Adrenal gland (tissue), 9 donors: ENCODE measurements at regions not wholly inside any gene's neighbourhood (a gene's known extent, or its start where the extent isn't known, plus 50 kb on each side); places are given as distances from the start of the nearest gene placed in this dataset.
"Not testable (repeated sequence)": the region's sequence is repeated elsewhere in the genome, so short reads cannot be mapped to it uniquely, and the experiment has no call there.

Experiments used
- DNase-seq, 7 donors: peaks; one replicate each; pipeline ENCODE4 v3.0.0-alpha.2; 2019 to 2020
- H3K27ac ChIP-seq, 5 donors: fragments of 200-600 bp; sonication (generic) in 4 of 5; 1 replicate in 3 of 5; 2 replicates in 2 of 5; pipeline versions ENCODE4 v1.5.1 to v1.8.0; 2016 to 2020; ENCODE audit warnings: mild to moderate bottlenecking in 1 of 5
- H3K27me3 ChIP-seq: fragments of 200-600 bp; 2 replicates; pipeline ENCODE4 v1.8.0; 2021
- H3K36me3 ChIP-seq, 2 donors: fragments of 200-600 bp; replicated peaks in 1 of 2; 1 replicate in 1 of 2; 2 replicates in 1 of 2; pipeline versions ENCODE4 v1.5.1 to v1.8.0; 2018 to 2022
- H3K4me1 ChIP-seq, 2 donors: fragments of 200-600 bp; replicated peaks in 1 of 2; 1 replicate in 1 of 2; 2 replicates in 1 of 2; pipeline versions ENCODE4 v1.5.1 to v1.8.0; 2018 to 2021
- H3K4me3 ChIP-seq, 4 donors: fragments of 200-600 bp; sonication (generic) in 3 of 4; one replicate each; pipeline ENCODE4 v1.5.1; 2016 to 2018
- H3K9me3 ChIP-seq, 3 donors: fragments of 200-600 bp; sonication (generic) in 1 of 3; replicated peaks in 1 of 3; 1 replicate in 2 of 3; 2 replicates in 1 of 3; pipeline versions ENCODE4 v1.5.1 to v1.8.0; 2016 to 2021
- CTCF ChIP-seq, 6 experiments: fragments of 450-650 bp in 4 of 6; fragments of 200-600 bp in 2 of 6; sonication (generic) in 1 of 6; IDR thresholded peaks; 1 replicate in 5 of 6; 2 replicates in 1 of 6; pipeline versions ENCODE4 v1.5.1 to v1.8.0; 2016 to 2021; ENCODE audit warnings: antibody characterized with exemption in 6 of 6, mild to moderate bottlenecking in 2 of 6, moderate library complexity in 1 of 6
- POLR2A ChIP-seq, 2 donors: fragments of 450-650 bp; IDR thresholded peaks; one replicate each; pipeline ENCODE4 v1.6.1; 2017; ENCODE audit warnings: antibody characterized with exemption in 2 of 2, mild to moderate bottlenecking in 2 of 2, moderate library complexity in 1 of 2
- WGBS, 4 donors: extraction: QIAGEN DNeasy Blood & Tissue Kit in 2 of 4; methylation state at CpG; one replicate each; pipeline versions ENCODE4 v1.1.5 to v1.1.7; 2013 to 2017; 5-methylcytosine and 5-hydroxymethylcytosine counted together
- intact Hi-C, 2 donors: fragments of 100-400 bp; cut with DNase I; formaldehyde crosslinking; loops; one replicate each; pipeline versions ENCODE4 v1.14.1 to v1.15.0; 2022 to 2023
- donor health status: healthy with polysubstance abuse.
- donor health status: Bipolar disorder and iron deficiency.
- donor health status: DM: yes; HTN: yes; CAD: no.
- donor health status: DM: no; HTN: no; CAD: no.
- donor health status: DM: no; HTN: no; CAD: no.

- H3K27me3 ChIP-seq = no peaks in the 10 kb centered on the region
- no peak for DNase-seq
- TF ChIP-seq POLR2A (IDR thresholded peaks at IDR 0.05) (no peak), CTCF (IDR thresholded peaks at IDR 0.05) (no peak)
- no peak overlapping the region for H3K4me3 ChIP-seq
- H3K27ac ChIP-seq = no peak overlapping the region
- H3K36me3 ChIP-seq = no peaks in the 10 kb centered on the region
- intact Hi-C loops = no loop called here
- peaks cover 0 to 6% (median 0%) of the 10 kb centered on the region in 3 donors for H3K9me3 ChIP-seq
- 80 to 97% (median 90%) methylated on average over 3 of the region's 3 CpGs for WGBS, 4 donors
- no peaks in the 10 kb centered on the region for H3K4me1 ChIP-seq
These were observed 325.1 kb upstream of the NMUR2 start for GRCh38 chr5:152730176-152730575.

- no peak overlapping the region for H3K27ac ChIP-seq
- 83 to 88% (median 85%) methylated on average over 4 of the region's 4 CpGs for WGBS, 4 donors
- H3K36me3 ChIP-seq = no peaks in the 10 kb centered on the region
- H3K27me3 ChIP-seq = no peaks in the 10 kb centered on the region
- peak in 1 of 7 donors; percentile 30 for DNase-seq
- H3K9me3 ChIP-seq = no peaks in the 10 kb centered on the region
- H3K4me3 ChIP-seq = no peak overlapping the region
- intact Hi-C loops = no loop called here
- H3K4me1 ChIP-seq = no peaks in the 10 kb centered on the region
- TF ChIP-seq CTCF (IDR thresholded peaks at IDR 0.05) (no peak), POLR2A (IDR thresholded peaks at IDR 0.05) (no peak)
These were observed 331.8 kb upstream of the NMUR2 start for GRCh38 chr5:152736906-152737305.

GRCh38 chr5:152739916-152740315, 334.8 kb upstream of the NMUR2 start:
- no peak overlapping the region for H3K27ac ChIP-seq
- intact Hi-C loops = no loop called here
- no peak for DNase-seq
- H3K36me3 ChIP-seq = no peaks in the 10 kb centered on the region
- TF ChIP-seq POLR2A (IDR thresholded peaks at IDR 0.05) = no peak
- TF ChIP-seq CTCF (IDR thresholded peaks at IDR 0.05) = no peak
- no peaks in the 10 kb centered on the region for H3K4me1 ChIP-seq
- H3K27me3 ChIP-seq = no peaks in the 10 kb centered on the region
- H3K9me3 ChIP-seq = no peaks in the 10 kb centered on the region
- H3K4me3 ChIP-seq = no peak overlapping the region

- intact Hi-C loops, DNase-seq, H3K4me1 ChIP-seq, H3K36me3 ChIP-seq, H3K27me3 ChIP-seq, H3K9me3 ChIP-seq, H3K4me3 ChIP-seq, H3K27ac ChIP-seq: not testable (repeated sequence)
- 73 to 92% (median 80%) methylated on average over 9 to 10 of the region's 10 CpGs for WGBS, 4 donors
These were observed 336.0 kb upstream of the NMUR2 start for GRCh38 chr5:152741126-152741525.

- intact Hi-C loops, H3K4me3 ChIP-seq, H3K4me1 ChIP-seq, DNase-seq, H3K36me3 ChIP-seq, H3K9me3 ChIP-seq, H3K27me3 ChIP-seq, H3K27ac ChIP-seq: not testable (repeated sequence)
- 60 to 100% (median 67%) methylated on average over 3 to 6 of the region's 6 CpGs for WGBS, 4 donors
These were observed 382.7 kb upstream of the NMUR2 start for GRCh38 chr5:152787709-152788217.
